ENCODE measurements at regions not wholly inside any gene's neighbourhood (a gene's known extent, or its start where the extent isn't known, plus 50 kb on each side); places are given as distances from the start of the nearest gene placed in this dataset.
"Not testable (repeated sequence)": the region's sequence is repeated elsewhere in the genome, so short reads cannot be mapped to it uniquely, and the experiment has no call there.

DNA sequence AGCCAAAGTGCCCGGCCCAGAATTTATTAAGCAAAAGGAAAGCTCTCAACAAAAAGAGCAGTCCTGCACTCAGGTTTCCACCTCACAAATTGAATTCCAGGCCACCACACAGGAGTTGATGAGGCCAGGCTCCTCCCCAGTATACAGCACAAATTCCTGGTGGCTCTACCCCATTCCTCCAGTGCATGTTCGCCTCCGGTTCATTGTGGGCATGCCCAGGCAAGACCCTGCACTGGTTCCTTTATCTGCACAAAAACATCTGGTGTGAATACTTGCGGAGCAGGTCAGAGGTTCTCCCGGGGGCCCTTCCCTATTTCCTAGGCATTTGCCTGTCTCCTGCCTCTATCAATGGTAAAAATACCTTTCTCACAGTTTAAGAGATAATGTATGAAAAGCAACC, 195.2 kb upstream of the ANXA10 start:
- no peaks in the 10 kb centered on the region for H3K4me1 ChIP-seq
- H3K4me3 ChIP-seq, result no peak overlapping the region
- 57 to 59% methylated on average over 4 to 5 of the region's 5 CpGs for WGBS, 2 donors
- no peak for DNase-seq (ENCODE audit: low spot score in 2 of 2)
- no peak overlapping the region for H3K27ac ChIP-seq
- H3K36me3 ChIP-seq, result no peaks in the 10 kb centered on the region
- TF ChIP-seq POLR2A (IDR thresholded peaks at IDR 0.05), result no peak
- no peak for TF ChIP-seq EP300 (IDR thresholded peaks at IDR 0.05)
- TF ChIP-seq, protein P1, sequence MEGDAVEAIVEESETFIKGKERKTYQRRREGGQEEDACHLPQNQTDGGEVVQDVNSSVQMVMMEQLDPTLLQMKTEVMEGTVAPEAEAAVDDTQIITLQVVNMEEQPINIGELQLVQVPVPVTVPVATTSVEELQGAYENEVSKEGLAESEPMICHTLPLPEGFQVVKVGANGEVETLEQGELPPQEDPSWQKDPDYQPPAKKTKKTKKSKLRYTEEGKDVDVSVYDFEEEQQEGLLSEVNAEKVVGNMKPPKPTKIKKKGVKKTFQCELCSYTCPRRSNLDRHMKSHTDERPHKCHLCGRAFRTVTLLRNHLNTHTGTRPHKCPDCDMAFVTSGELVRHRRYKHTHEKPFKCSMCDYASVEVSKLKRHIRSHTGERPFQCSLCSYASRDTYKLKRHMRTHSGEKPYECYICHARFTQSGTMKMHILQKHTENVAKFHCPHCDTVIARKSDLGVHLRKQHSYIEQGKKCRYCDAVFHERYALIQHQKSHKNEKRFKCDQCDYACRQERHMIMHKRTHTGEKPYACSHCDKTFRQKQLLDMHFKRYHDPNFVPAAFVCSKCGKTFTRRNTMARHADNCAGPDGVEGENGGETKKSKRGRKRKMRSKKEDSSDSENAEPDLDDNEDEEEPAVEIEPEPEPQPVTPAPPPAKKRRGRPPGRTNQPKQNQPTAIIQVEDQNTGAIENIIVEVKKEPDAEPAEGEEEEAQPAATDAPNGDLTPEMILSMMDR (IDR thresholded peaks at IDR 0.05), result no peak
- no peaks in the 10 kb centered on the region for H3K9me3 ChIP-seq
- H3K27me3 ChIP-seq, result no peaks in the 10 kb centered on the region

DNA sequence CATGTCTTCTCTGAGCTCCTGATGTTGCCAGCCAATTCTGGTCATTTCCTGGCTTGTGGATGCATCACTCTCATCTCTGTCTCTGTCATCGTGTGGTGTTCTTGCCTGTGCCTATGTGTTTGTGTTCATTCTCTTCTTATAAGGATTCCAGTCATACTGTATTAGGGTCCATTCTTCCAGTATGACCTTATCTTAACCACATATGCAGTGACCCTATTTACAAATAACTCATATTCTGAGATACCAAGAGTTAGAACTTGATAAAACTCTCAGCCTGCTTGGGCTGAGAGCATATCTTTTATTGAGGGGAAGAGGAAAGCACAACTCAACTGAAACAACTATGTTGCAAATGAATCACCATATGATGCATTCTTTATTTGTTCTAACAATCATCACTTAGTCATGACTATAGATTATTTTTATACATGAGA, 189.0 kb upstream of the ANXA10 start:
- DNase-seq (ENCODE audit: low spot score in 2 of 2), result no peak
- 33 to 67% methylated on average over 1 of the region's 1 CpG for WGBS, 2 donors
- Histone ChIP-seq H3K27ac (no peak overlapping the region), H3K4me3 (no peak overlapping the region), H3K27me3 (no peaks in the 10 kb centered on the region), H3K36me3 (no peaks in the 10 kb centered on the region), H3K4me1 (no peaks in the 10 kb centered on the region), H3K9me3 (no peaks in the 10 kb centered on the region)
- TF ChIP-seq EP300 (IDR thresholded peaks at IDR 0.05) (no peak), POLR2A (IDR thresholded peaks at IDR 0.05) (no peak)
- TF ChIP-seq, protein P1 (IDR thresholded peaks at IDR 0.05), result no peak

DNA sequence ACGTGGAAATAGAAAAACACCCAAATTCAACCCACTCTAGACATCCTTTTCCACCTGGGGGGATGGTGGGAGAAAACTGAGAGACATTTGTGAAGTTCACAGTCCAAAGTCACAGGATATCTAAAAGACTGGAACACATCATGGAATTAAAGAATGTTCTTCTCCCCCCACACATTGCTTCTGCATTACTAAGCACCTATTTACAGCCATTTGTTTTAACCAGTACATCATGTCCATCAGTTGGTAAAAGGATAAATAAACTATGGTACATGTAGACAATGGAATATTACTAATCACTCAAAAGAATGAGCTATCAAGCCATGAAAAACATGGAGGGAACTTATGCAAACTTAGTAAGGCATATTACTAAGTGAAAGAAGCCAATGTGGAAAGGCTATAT, 185.5 kb upstream of the ANXA10 start:
- 84 to 89% methylated on average over 1 of the region's 1 CpG for WGBS, 2 donors
- no peak for TF ChIP-seq EP300 (IDR thresholded peaks at IDR 0.05)
- TF ChIP-seq, protein P1 (IDR thresholded peaks at IDR 0.05), result no peak
- no peak for TF ChIP-seq POLR2A (IDR thresholded peaks at IDR 0.05)
- no peak overlapping the region for H3K27ac ChIP-seq
- H3K4me1 ChIP-seq, result no peaks in the 10 kb centered on the region
- H3K27me3 ChIP-seq, result no peaks in the 10 kb centered on the region
- DNase-seq (ENCODE audit: low spot score in 2 of 2), result no peak
- no peaks in the 10 kb centered on the region for H3K36me3 ChIP-seq
- H3K4me3 ChIP-seq, result no peak overlapping the region
- no peaks in the 10 kb centered on the region for H3K9me3 ChIP-seq

DNA sequence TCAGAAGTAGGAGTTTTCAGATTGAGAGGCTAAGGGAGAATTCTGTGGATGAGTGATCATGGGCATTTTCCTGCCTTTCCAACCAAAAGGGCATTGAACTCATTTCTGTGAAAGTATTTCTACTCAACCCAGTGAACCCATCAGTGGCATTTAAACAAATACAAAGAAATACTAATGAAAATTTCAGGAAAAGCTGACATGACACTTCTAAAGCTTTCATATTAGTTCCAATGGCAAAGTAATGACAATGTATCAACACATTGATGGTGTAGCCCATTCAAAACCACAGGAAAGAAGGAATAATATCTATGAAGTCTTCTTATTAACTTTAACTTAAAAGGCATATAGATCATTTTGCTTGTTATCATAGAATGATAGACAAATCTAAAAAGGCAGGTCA, 183.5 kb upstream of the ANXA10 start:
- peaks cover 0 to 3% (median 0%) of the 10 kb centered on the region in 4 donors for H3K9me3 ChIP-seq
- DNase-seq (ENCODE audit: low spot score in 2 of 2), result no peak
- no peaks in the 10 kb centered on the region for H3K27me3 ChIP-seq
- TF ChIP-seq POLR2A (IDR thresholded peaks at IDR 0.05) (no peak), EP300 (IDR thresholded peaks at IDR 0.05) (no peak)
- TF ChIP-seq, protein P1 (IDR thresholded peaks at IDR 0.05), result no peak
- no peak overlapping the region for H3K27ac ChIP-seq
- H3K4me3 ChIP-seq, result no peak overlapping the region
- H3K36me3 ChIP-seq, result no peaks in the 10 kb centered on the region
- H3K4me1 ChIP-seq, result no peaks in the 10 kb centered on the region

DNA sequence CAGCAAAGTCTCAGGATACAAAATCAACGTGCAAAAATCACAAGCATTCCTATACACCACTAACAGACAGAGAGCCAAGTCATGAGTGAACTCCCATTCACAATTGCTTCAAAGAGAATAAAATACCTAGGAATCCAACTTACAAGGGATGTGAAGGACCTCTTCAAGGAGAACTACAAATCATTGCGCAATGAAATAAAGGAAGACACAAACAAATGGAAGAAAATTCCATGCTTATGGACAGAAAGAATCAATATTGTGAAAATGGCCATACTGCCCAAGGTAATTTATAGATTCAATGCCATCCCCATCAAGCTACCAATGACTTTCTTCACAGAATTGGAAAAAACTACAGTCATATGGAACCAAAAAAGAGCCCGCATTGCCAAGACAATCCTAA, 179.8 kb upstream of the ANXA10 start:
- H3K36me3 ChIP-seq; H3K27me3 ChIP-seq; H3K4me3 ChIP-seq; H3K27ac ChIP-seq; H3K4me1 ChIP-seq; DNase-seq (ENCODE audit: low spot score in 2 of 2); H3K9me3 ChIP-seq: not testable (repeated sequence)
- WGBS, 2 donors, result 88 to 92% methylated on average over 3 of the region's 3 CpGs

DNA sequence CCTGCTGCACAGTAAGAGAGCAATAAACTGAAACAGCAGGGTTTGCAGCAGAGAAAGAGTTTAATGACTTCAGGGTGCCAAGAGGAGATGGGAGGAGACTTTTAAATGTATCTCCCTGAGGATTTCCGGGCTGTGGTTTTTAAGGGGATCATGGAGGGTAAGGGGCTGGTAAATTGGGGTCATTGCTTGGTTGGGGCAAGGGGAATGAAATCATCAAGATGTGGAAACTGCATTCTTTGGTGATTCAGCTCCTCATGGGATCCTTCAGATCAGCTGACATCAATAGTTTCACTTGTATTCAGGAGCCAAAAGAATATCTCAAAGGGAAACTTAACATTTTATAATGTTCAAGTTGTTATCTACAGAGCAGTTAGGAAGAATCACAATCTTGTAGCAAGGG, 174.3 kb upstream of the ANXA10 start:
- no peak overlapping the region for H3K4me3 ChIP-seq
- H3K9me3 ChIP-seq, result peaks cover 0 to 18% (median 0%) of the 10 kb centered on the region in 4 donors
- TF ChIP-seq POLR2A (IDR thresholded peaks at IDR 0.05) (no peak), EP300 (IDR thresholded peaks at IDR 0.05) (no peak)
- TF ChIP-seq, protein P1 (IDR thresholded peaks at IDR 0.05), result no peak
- no peak for DNase-seq (ENCODE audit: low spot score in 2 of 2)
- H3K36me3 ChIP-seq, result no peaks in the 10 kb centered on the region
- 61 to 85% methylated on average over 1 of the region's 1 CpG for WGBS, 2 donors
- no peak overlapping the region for H3K27ac ChIP-seq
- H3K4me1 ChIP-seq, result no peaks in the 10 kb centered on the region
- no peaks in the 10 kb centered on the region for H3K27me3 ChIP-seq
